HCT116 (cell line): ENCODE measurements at regions not wholly inside any gene's neighbourhood (a gene's known extent, or its start where the extent isn't known, plus 50 kb on each side); places are given as distances from the start of the nearest gene placed in this dataset.

Source experiments
- ATAC-seq: fragments of 200-7000 bp; cut with Tn5 transposase; 2 replicates; pipeline ENCODE4 v1.9.1; 2020; ENCODE audit warnings: mild to moderate bottlenecking, moderate library complexity
- BruUV-seq: library from RNA; stranded (reverse); fragments of 400-500 nt; replicated peaks from 2 replicates; lab custom pipeline; 2021; lab: Mats Ljungman, UMichigan
- CTCF ChIA-PET: fragments of 300-600 bp; sonication (Branson Sonifier 250); formaldehyde crosslinking; loops from one replicate; lab custom pipeline; 2021; ENCODE audit warnings: antibody characterized with exemption; lab: Charles Lee
- POLR2A ChIA-PET: fragments of 300-600, 350-600 bp; sonication (Branson Sonifier 250); formaldehyde crosslinking; loops from one replicate; lab custom pipeline; 2021; ENCODE audit warnings: antibody characterized with exemption; lab: Charles Lee
- RAD21 ChIA-PET, 2 experiments: fragments of 300-600 bp; sonication (Branson Sonifier 250); formaldehyde crosslinking; loops; one replicate each; lab custom pipeline; 2023; ENCODE audit warnings: low total read pairs in 2 of 2; ENCODE audit not compliant: uncharacterized antibody in 2 of 2, unreplicated experiment in 2 of 2, low non-redundant PET in 1 of 2; lab: Charles Lee
- DNase-seq: peaks from one replicate; pipeline ENCODE4 v3.0.0-alpha.2; 2010; ENCODE audit warnings: low read depth, low spot score
- H2AFZ ChIP-seq: fragments of 200-600 bp; shearing (Covaris generic), sonication (generic); 2 replicates; pipeline ENCODE4 v1.6.1; 2017; ENCODE audit warnings: low read depth, mixed run types, mixed read lengths, antibody characterized with exemption, low read length; ENCODE audit not compliant: poor library complexity, severe bottlenecking
- H3K27ac ChIP-seq: 2 replicates; pipeline ENCODE4 v1.5.1; 2012; ENCODE audit warnings: low read depth, low read length
- H3K27me3 ChIP-seq: fragments of 200-600 bp; sonication (generic); 2 replicates; pipeline ENCODE4 v1.6.1; 2016; ENCODE audit warnings: mixed run types, low read length, mixed read lengths; ENCODE audit not compliant: insufficient read depth
- H3K36me3 ChIP-seq, 2 experiments: fragments of 200-500 bp in 1 of 2; fragments of 200-600 bp in 1 of 2; sonication (Bioruptor generic) in 1 of 2; sonication (generic) in 1 of 2; 2 replicates each; pipeline versions ENCODE4 v1.5.1 to v1.6.1; 2014 to 2016; ENCODE audit warnings: low read length in 2 of 2, inconsistent platforms in 1 of 2, mixed read lengths in 1 of 2, mixed run types in 1 of 2; ENCODE audit not compliant: insufficient read depth in 2 of 2, control insufficient read depth in 1 of 2
- H3K4me1 ChIP-seq, 2 experiments: fragments of 200-600 bp in 1 of 2; sonication (generic) in 1 of 2; 2 replicates each; pipeline versions ENCODE4 v1.5.1 to v1.6.1; 2012 to 2017; ENCODE audit warnings: low read length in 2 of 2, inconsistent platforms in 1 of 2, mild to moderate bottlenecking in 1 of 2, mixed read lengths in 1 of 2, mixed run types in 1 of 2, moderate library complexity in 1 of 2; ENCODE audit not compliant: insufficient read depth in 2 of 2, control insufficient read depth in 1 of 2
- H3K4me2 ChIP-seq: fragments of 200-600 bp; sonication (generic); 2 replicates; pipeline ENCODE4 v1.6.1; 2017; ENCODE audit warnings: mixed run types, low read length, mixed read lengths
- H3K4me3 ChIP-seq, 2 experiments: fragments of 200-600 bp in 1 of 2; sonication (generic) in 1 of 2; replicated peaks in 1 of 2; 2 replicates each; pipeline ENCODE4 v1.5.1; 2011 to 2016; ENCODE audit warnings: low read length in 2 of 2, control low read depth in 1 of 2, low read depth in 1 of 2, mild to moderate bottlenecking in 1 of 2, mixed read lengths in 1 of 2, mixed run types in 1 of 2
- H3K79me2 ChIP-seq: fragments of 200-600 bp; sonication (generic); 2 replicates; pipeline ENCODE4 v1.6.1; 2017; ENCODE audit warnings: mild to moderate bottlenecking, mixed run types, low read length, moderate library complexity, mixed read lengths; ENCODE audit not compliant: insufficient read depth
- H3K9ac ChIP-seq: fragments of 200-600 bp; sonication (generic); 2 replicates; pipeline ENCODE4 v1.6.1; 2016; ENCODE audit warnings: low read length, mixed read lengths
- H3K9me2 ChIP-seq: fragments of 200-600 bp; sonication (generic), shearing (Covaris generic); 2 replicates; pipeline ENCODE4 v1.6.1; 2017; ENCODE audit warnings: mixed run types, mild to moderate bottlenecking, moderate library complexity; ENCODE audit not compliant: insufficient read depth
- H3K9me3 ChIP-seq, 2 experiments: fragments of 200-500 bp in 1 of 2; fragments of 200-600 bp in 1 of 2; sonication (Bioruptor generic) in 1 of 2; sonication (generic) in 1 of 2; 2 replicates each; pipeline ENCODE4 v1.6.1; 2014 to 2017; ENCODE audit warnings: low read length in 2 of 2, mixed read lengths in 2 of 2, inconsistent platforms in 1 of 2, low read depth in 1 of 2, mild to moderate bottlenecking in 1 of 2, mixed run types in 1 of 2, moderate library complexity in 1 of 2; ENCODE audit not compliant: control insufficient read depth in 1 of 2, insufficient read depth in 1 of 2
- H4K20me1 ChIP-seq: fragments of 200-600 bp; sonication (generic), shearing (Covaris generic); 2 replicates; pipeline ENCODE4 v1.6.1; 2017; ENCODE audit warnings: mixed run types, mild to moderate bottlenecking, moderate library complexity; ENCODE audit not compliant: insufficient read depth
- ATF3 ChIP-seq: IDR thresholded peaks from 2 replicates; pipeline ENCODE4 v1.6.1; 2012
- CBX3 ChIP-seq: IDR thresholded peaks from 2 replicates; pipeline ENCODE4 v1.6.1; 2012; ENCODE audit warnings: low read depth
- EZH2 ChIP-seq: fragments of 200-600 bp; sonication (generic); IDR thresholded peaks from 2 replicates; pipeline ENCODE4 v1.6.1; 2017; ENCODE audit warnings: antibody characterized with exemption, mixed run types
- JUND ChIP-seq: IDR thresholded peaks from 2 replicates; pipeline ENCODE4 v1.6.1; 2012
- POLR2AphosphoS5 ChIP-seq: IDR thresholded peaks from 2 replicates; pipeline ENCODE4 v1.6.1; 2011; ENCODE audit warnings: mild to moderate bottlenecking, low read depth, low read length, moderate library complexity
- SIN3A ChIP-seq: IDR thresholded peaks from 2 replicates; pipeline ENCODE4 v1.6.1; 2012; ENCODE audit warnings: low read depth
- SP1 ChIP-seq: IDR thresholded peaks from 2 replicates; pipeline ENCODE4 v1.6.1; 2012; ENCODE audit warnings: low read depth
- SRF ChIP-seq: IDR thresholded peaks from 2 replicates; pipeline ENCODE4 v1.6.1; 2012; ENCODE audit warnings: low read depth
- ZFX ChIP-seq: fragments of 450-650 bp; IDR thresholded peaks from 2 replicates; pipeline ENCODE4 v1.6.1; 2017
- intact Hi-C: fragments of 100-400 bp; cut with micrococcal nuclease; formaldehyde crosslinking; loops from 2 replicates; pipeline ENCODE4 v1.10.0; 2022
- TF ChIP-seq, protein P1 (sequence below): IDR thresholded peaks from 2 replicates; pipeline ENCODE4 v1.6.1; 2012
- TF ChIP-seq, protein P2 (sequence below), 3 experiments: fragments of 200-600 bp in 1 of 3; sonication (generic) in 1 of 3; IDR thresholded peaks in 2 of 3; conservative IDR thresholded peaks in 1 of 3; 2 replicates each; pipeline ENCODE4 v1.5.1; 2012 to 2017; ENCODE audit warnings: low read depth in 2 of 3, low read length in 2 of 3, antibody characterized with exemption in 1 of 3, borderline replicate concordance in 1 of 3, control low read depth in 1 of 3, mild to moderate bottlenecking in 1 of 3, mixed read lengths in 1 of 3, mixed run types in 1 of 3, moderate library complexity in 1 of 3; ENCODE audit not compliant: insufficient read depth in 1 of 3

DNA sequence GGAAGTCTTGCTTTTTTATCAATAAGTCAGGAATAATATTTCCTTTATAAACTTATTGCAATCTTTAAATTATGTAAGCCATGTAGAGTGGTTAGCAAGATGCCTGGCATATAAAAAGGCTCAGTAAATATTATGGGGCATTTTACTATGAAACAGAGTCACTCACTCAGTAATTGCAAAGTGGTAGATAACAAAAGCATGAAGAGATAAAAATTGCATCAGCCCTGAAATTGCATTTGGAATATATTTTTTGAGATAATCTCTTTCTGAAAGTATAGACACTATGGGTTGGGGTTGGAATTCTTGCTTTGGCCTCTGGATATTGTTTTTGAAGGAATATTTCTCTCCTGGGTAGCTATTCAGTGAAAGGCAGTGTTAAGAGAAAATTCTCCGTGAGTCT, 188.6 kb downstream of the JRKL start (continued):
- TF ChIP-seq ATF3 (no peak), SIN3A (no peak), SP1 (no peak), SRF (no peak), EZH2 (no peak)
- TF ChIP-seq, protein P1, sequence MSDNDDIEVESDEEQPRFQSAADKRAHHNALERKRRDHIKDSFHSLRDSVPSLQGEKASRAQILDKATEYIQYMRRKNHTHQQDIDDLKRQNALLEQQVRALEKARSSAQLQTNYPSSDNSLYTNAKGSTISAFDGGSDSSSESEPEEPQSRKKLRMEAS, result no peak
- TF ChIP-seq, protein P2, sequence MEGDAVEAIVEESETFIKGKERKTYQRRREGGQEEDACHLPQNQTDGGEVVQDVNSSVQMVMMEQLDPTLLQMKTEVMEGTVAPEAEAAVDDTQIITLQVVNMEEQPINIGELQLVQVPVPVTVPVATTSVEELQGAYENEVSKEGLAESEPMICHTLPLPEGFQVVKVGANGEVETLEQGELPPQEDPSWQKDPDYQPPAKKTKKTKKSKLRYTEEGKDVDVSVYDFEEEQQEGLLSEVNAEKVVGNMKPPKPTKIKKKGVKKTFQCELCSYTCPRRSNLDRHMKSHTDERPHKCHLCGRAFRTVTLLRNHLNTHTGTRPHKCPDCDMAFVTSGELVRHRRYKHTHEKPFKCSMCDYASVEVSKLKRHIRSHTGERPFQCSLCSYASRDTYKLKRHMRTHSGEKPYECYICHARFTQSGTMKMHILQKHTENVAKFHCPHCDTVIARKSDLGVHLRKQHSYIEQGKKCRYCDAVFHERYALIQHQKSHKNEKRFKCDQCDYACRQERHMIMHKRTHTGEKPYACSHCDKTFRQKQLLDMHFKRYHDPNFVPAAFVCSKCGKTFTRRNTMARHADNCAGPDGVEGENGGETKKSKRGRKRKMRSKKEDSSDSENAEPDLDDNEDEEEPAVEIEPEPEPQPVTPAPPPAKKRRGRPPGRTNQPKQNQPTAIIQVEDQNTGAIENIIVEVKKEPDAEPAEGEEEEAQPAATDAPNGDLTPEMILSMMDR (IDR thresholded peaks at IDR 0.05 in 2 of 3, conservative IDR thresholded peaks at IDR 0.05 in 1 of 3; ENCODE audit: borderline replicate concordance in 1 of 3, insufficient read depth in 1 of 3, low read depth in 2 of 3, low read length in 2 of 3), result no peak

GRCh38 chr11:96579656-96580055, 189.8 kb downstream of the JRKL start:
- H3K27me3 ChIP-seq, result no peaks in the 10 kb centered on the region
- RAD21 ChIA-PET, result no interaction called here
- ATAC-seq, result no peak

More at GRCh38 chr11:96579656-96580055, 189.8 kb downstream of the JRKL start:
- Histone ChIP-seq H2AFZ (no peak overlapping the region), H3K4me1 (no peaks in the 10 kb centered on the region), H3K79me2 (no peaks in the 10 kb centered on the region), H3K4me3 (no peak overlapping the region), H3K9me2 (no peaks in the 10 kb centered on the region), H3K4me2 (no peak overlapping the region), H3K27ac (no peak overlapping the region), H3K36me3 (no peaks in the 10 kb centered on the region), H3K9me3 (no peaks in the 10 kb centered on the region), H3K9ac (no peak overlapping the region), H4K20me1 (no peaks in the 10 kb centered on the region)
- DNase-seq, result no peak
- POLR2A ChIA-PET, result no interaction called here
- CTCF ChIA-PET, result no interaction called here
- no TSS peak for BruUV-seq
- TF ChIP-seq JUND (no peak), ZFX (no peak), POLR2AphosphoS5 (no peak), CBX3 (no peak)
- TF ChIP-seq, protein P1, result no peak
- intact Hi-C loops, result no loop called here
